ENCODE measurements at regions not wholly inside any gene's neighbourhood (a gene's known extent, or its start where the extent isn't known, plus 50 kb on each side); places are given as distances from the start of the nearest gene placed in this dataset.

DNA sequence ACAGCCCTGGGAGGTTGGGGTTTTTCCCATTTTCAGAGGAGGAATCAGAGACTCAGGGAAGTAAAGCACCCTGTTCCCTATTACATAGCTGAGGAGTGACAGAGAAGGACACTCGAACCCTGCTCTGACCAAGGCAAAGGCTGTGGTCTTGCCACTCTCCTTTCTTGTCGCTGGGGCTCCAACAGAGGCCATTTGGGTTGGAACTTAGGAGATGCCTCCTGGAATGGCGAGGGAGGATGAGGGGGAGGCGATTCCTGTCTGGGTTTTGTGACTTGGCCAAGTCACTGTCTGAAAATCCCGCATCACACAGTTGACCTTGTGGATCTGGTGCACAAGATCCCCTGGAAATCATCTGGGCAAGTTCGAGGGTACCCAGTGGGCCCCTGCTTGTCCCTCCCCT, 64.0 kb upstream of the HAND1 start (continued):
- TF ChIP-seq EZH2 (IDR thresholded peaks at IDR 0.05; ENCODE audit: low read depth, unreplicated experiment) (no peak), ZNF331 (CRISPR knock-in tag; IDR thresholded peaks at IDR 0.05; ENCODE audit: low read depth) (no peak)
- TF ChIP-seq, protein P1, sequence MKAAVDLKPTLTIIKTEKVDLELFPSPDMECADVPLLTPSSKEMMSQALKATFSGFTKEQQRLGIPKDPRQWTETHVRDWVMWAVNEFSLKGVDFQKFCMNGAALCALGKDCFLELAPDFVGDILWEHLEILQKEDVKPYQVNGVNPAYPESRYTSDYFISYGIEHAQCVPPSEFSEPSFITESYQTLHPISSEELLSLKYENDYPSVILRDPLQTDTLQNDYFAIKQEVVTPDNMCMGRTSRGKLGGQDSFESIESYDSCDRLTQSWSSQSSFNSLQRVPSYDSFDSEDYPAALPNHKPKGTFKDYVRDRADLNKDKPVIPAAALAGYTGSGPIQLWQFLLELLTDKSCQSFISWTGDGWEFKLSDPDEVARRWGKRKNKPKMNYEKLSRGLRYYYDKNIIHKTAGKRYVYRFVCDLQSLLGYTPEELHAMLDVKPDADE (IDR thresholded peaks at IDR 0.05): no peak
- TF ChIP-seq, protein P2, sequence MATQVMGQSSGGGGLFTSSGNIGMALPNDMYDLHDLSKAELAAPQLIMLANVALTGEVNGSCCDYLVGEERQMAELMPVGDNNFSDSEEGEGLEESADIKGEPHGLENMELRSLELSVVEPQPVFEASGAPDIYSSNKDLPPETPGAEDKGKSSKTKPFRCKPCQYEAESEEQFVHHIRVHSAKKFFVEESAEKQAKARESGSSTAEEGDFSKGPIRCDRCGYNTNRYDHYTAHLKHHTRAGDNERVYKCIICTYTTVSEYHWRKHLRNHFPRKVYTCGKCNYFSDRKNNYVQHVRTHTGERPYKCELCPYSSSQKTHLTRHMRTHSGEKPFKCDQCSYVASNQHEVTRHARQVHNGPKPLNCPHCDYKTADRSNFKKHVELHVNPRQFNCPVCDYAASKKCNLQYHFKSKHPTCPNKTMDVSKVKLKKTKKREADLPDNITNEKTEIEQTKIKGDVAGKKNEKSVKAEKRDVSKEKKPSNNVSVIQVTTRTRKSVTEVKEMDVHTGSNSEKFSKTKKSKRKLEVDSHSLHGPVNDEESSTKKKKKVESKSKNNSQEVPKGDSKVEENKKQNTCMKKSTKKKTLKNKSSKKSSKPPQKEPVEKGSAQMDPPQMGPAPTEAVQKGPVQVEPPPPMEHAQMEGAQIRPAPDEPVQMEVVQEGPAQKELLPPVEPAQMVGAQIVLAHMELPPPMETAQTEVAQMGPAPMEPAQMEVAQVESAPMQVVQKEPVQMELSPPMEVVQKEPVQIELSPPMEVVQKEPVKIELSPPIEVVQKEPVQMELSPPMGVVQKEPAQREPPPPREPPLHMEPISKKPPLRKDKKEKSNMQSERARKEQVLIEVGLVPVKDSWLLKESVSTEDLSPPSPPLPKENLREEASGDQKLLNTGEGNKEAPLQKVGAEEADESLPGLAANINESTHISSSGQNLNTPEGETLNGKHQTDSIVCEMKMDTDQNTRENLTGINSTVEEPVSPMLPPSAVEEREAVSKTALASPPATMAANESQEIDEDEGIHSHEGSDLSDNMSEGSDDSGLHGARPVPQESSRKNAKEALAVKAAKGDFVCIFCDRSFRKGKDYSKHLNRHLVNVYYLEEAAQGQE (IDR thresholded peaks at IDR 0.05; ENCODE audit: unreplicated experiment): no peak

DNA sequence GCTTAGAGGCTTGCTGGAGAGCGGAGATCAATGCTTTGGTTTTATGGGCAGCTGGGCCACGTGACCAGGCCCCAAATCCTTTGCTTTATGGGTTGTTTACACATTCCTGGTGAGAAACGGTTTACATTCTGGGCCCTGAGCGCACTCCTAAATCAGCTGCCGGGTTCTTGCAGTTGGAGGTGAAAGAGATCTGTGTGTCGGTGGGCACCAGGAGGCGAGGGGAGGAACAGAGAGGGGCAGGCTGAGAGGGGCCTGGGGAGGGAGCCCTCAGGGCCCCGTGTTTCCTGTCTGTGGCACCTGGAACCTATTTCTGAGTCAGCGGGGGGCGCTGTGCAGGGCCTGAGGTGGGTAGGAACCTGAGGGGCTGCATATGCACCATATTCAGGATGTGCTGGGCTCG, 63.5 kb upstream of the HAND1 start:
- H3K9me2 ChIP-seq (ENCODE audit: insufficient read depth): no peaks in the 10 kb centered on the region
- peak overlapping the region; percentile 14; the same call in 1 of the 2 replicates for H3K4me3 ChIP-seq
- ATAC-seq (peak; percentile 93), DNase-seq (ENCODE audit: low spot score) (peak; percentile 70)
- peak overlapping the region; percentile 96 for H2AFZ ChIP-seq
- H3K4me1 Mint-ChIP-seq: peaks cover 7% of the 10 kb centered on the region
- peaks cover 4% of the 10 kb centered on the region for H3K27me3 Mint-ChIP-seq (ENCODE audit: insufficient read depth, low read depth, poor library complexity)
- no peak overlapping the region for H3K27ac Mint-ChIP-seq
- H3K27ac ChIP-seq (ENCODE audit: low read depth): no peak overlapping the region
- H3K4me3 Mint-ChIP-seq: no peak overlapping the region
- H3K4me1 ChIP-seq (ENCODE audit: insufficient read depth): peaks cover 10% of the 10 kb centered on the region
- H4K20me1 ChIP-seq (replicated peaks; ENCODE audit: insufficient read depth): no peaks in the 10 kb centered on the region
- no peaks in the 10 kb centered on the region for H3K36me3 Mint-ChIP-seq (ENCODE audit: low read depth)
- no peaks in the 10 kb centered on the region for H3K79me2 ChIP-seq (replicated peaks; ENCODE audit: insufficient read depth)
- no peaks in the 10 kb centered on the region for H3F3A ChIP-seq (replicated peaks; ENCODE audit: low read depth)
- H3K27me3 ChIP-seq (ENCODE audit: insufficient read depth): no peaks in the 10 kb centered on the region
- H3K4me2 ChIP-seq: peak overlapping the region; percentile 34; the same call in 1 of the 2 replicates
- H3K36me3 ChIP-seq (ENCODE audit: insufficient read depth): no peaks in the 10 kb centered on the region
- no peaks in the 10 kb centered on the region for H3K9me3 Mint-ChIP-seq
- TF ChIP-seq EZH2 (IDR thresholded peaks at IDR 0.05; ENCODE audit: low read depth, unreplicated experiment): no peak
- TF ChIP-seq, protein P3, sequence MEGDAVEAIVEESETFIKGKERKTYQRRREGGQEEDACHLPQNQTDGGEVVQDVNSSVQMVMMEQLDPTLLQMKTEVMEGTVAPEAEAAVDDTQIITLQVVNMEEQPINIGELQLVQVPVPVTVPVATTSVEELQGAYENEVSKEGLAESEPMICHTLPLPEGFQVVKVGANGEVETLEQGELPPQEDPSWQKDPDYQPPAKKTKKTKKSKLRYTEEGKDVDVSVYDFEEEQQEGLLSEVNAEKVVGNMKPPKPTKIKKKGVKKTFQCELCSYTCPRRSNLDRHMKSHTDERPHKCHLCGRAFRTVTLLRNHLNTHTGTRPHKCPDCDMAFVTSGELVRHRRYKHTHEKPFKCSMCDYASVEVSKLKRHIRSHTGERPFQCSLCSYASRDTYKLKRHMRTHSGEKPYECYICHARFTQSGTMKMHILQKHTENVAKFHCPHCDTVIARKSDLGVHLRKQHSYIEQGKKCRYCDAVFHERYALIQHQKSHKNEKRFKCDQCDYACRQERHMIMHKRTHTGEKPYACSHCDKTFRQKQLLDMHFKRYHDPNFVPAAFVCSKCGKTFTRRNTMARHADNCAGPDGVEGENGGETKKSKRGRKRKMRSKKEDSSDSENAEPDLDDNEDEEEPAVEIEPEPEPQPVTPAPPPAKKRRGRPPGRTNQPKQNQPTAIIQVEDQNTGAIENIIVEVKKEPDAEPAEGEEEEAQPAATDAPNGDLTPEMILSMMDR (conservative IDR thresholded peaks at IDR 0.05; ENCODE audit: low read depth in 2 of 2): peak; percentile 68 to 73
- TF ChIP-seq, protein P2 (IDR thresholded peaks at IDR 0.05; ENCODE audit: unreplicated experiment): no peak
